ENCODE measurements at regions not wholly inside any gene's neighbourhood (a gene's known extent, or its start where the extent isn't known, plus 50 kb on each side); places are given as distances from the start of the nearest gene placed in this dataset.
"Not testable (repeated sequence)": the region's sequence is repeated elsewhere in the genome, so short reads cannot be mapped to it uniquely, and the experiment has no call there.

GRCh38 chr18:47727409-47727808, 203.1 kb downstream of the SMAD2 start:
- DNase-seq: no peak

- DNase-seq: no peak
Measured at GRCh38 chr18:47726550-47726949, 203.9 kb downstream of the SMAD2 start.

GRCh38 chr18:47725656-47726055, 204.8 kb downstream of the SMAD2 start:
- DNase-seq: no peak

GRCh38 chr18:47724186-47724975, 206.1 kb downstream of the SMAD2 start:
- no peak for DNase-seq

GRCh38 chr18:47721876-47722275, 208.6 kb downstream of the SMAD2 start:
- no peak for DNase-seq

- DNase-seq: no peak
Measured at GRCh38 chr18:47720741-47721140, 209.7 kb downstream of the SMAD2 start.

GRCh38 chr18:47719096-47719780, 211.2 kb downstream of the SMAD2 start:
- no peak for DNase-seq

GRCh38 chr18:47718646-47719045, 211.8 kb downstream of the SMAD2 start:
- no peak for DNase-seq

GRCh38 chr18:47717257-47717656, 213.2 kb downstream of the SMAD2 start:
- DNase-seq: no peak

- DNase-seq: no peak
Measured at GRCh38 chr18:47716632-47717185, 213.8 kb downstream of the SMAD2 start.

GRCh38 chr18:47710451-47710850, 220.0 kb downstream of the SMAD2 start:
- no peak for DNase-seq

GRCh38 chr18:47709556-47709955, 220.9 kb downstream of the SMAD2 start:
- no peak for DNase-seq

- no peak for DNase-seq
Measured at GRCh38 chr18:47708206-47708605, 222.3 kb downstream of the SMAD2 start.

GRCh38 chr18:47701134-47701533, 229.3 kb downstream of the SMAD2 start:
- DNase-seq: no peak

- no peak for DNase-seq
Measured at GRCh38 chr18:47696870-47697269, 233.6 kb downstream of the SMAD2 start.

- DNase-seq: no peak
Measured at GRCh38 chr18:47691611-47692010, 238.8 kb downstream of the SMAD2 start.

GRCh38 chr18:47690778-47691177, 239.7 kb downstream of the SMAD2 start:
- DNase-seq: not testable (repeated sequence)

GRCh38 chr18:47689371-47689770, 241.1 kb downstream of the SMAD2 start:
- DNase-seq: no peak

GRCh38 chr18:47686806-47687205, 243.7 kb downstream of the SMAD2 start:
- DNase-seq: no peak

- no peak for DNase-seq
Measured at GRCh38 chr18:47683774-47684173, 246.7 kb downstream of the SMAD2 start.

- DNase-seq: no peak
Measured at GRCh38 chr18:47682876-47683275, 247.6 kb downstream of the SMAD2 start.

GRCh38 chr18:47680488-47680887, 250.0 kb downstream of the SMAD2 start:
- no peak for DNase-seq

GRCh38 chr18:47679864-47680263, 250.6 kb downstream of the SMAD2 start:
- no peak for DNase-seq

GRCh38 chr18:47677952-47678351, 252.5 kb downstream of the SMAD2 start:
- DNase-seq: no peak
